ENCODE measurements at regions not wholly inside any gene's neighbourhood (a gene's known extent, or its start where the extent isn't known, plus 50 kb on each side); places are given as distances from the start of the nearest gene placed in this dataset.
"Not testable (repeated sequence)": the region's sequence is repeated elsewhere in the genome, so short reads cannot be mapped to it uniquely, and the experiment has no call there.

GRCh38 chr2:111320965-111321364 is 200.3 kb downstream of the BCL2L11 start:
- H3K9me3 ChIP-seq (ENCODE audit: low read depth); H2AFZ ChIP-seq; H3K9ac ChIP-seq; H3K4me2 ChIP-seq (ENCODE audit: unreplicated experiment); H3K36me3 ChIP-seq (ENCODE audit: low read depth); H3K4me1 ChIP-seq (ENCODE audit: insufficient read depth); H3K4me3 ChIP-seq; H3K79me2 ChIP-seq (ENCODE audit: insufficient read depth); H3F3A ChIP-seq (ENCODE audit: insufficient read depth); H4K20me1 ChIP-seq (ENCODE audit: insufficient read depth); H3K9me2 ChIP-seq (ENCODE audit: insufficient read depth); in situ Hi-C loops (cut with MboI); H3K27me3 ChIP-seq (replicated peaks; ENCODE audit: insufficient read depth): not testable (repeated sequence)
- peak overlapping the region; percentile 52 for H3K27ac ChIP-seq
- 40 to 63% methylated on average over 1 of the region's 1 CpG for WGBS, 2 experiments (ENCODE audit: low coverage in 1 of 2, low lambda C conversion rate in 2 of 2, missing lambda C conversion rate in 2 of 2)
- DNase-seq: peak; percentile 88

DNA sequence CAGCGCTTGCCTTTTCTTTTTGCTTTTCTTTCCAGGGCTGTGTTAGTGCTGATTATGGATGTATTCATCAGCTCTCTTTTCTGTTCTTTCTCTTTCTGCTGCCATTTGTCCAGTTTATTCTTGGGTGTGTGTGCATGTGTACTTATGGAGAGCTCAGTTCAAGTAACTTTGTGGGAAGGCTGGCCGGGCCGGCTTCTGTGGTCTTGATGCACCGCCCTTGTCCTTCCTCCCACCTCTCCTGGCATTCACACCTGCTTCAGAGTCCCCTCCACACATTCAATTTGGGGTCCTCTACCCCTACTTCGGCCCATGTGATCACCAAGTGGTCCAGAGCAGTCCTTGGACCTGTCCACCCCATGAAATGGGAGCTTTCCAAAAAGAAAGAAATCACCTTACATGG is 202.7 kb downstream of the BCL2L11 start:
- H3K27me3 ChIP-seq (replicated peaks; ENCODE audit: insufficient read depth); DNase-seq; H3K9ac ChIP-seq; H3K4me3 ChIP-seq; H3K79me2 ChIP-seq (ENCODE audit: insufficient read depth); H3K36me3 ChIP-seq (ENCODE audit: low read depth); H4K20me1 ChIP-seq (ENCODE audit: insufficient read depth); H2AFZ ChIP-seq; H3K9me2 ChIP-seq (ENCODE audit: insufficient read depth); H3K4me1 ChIP-seq (ENCODE audit: insufficient read depth); H3F3A ChIP-seq (ENCODE audit: insufficient read depth); H3K9me3 ChIP-seq (ENCODE audit: low read depth); in situ Hi-C loops (cut with MboI); H3K27ac ChIP-seq; H3K4me2 ChIP-seq (ENCODE audit: unreplicated experiment): not testable (repeated sequence)
- 86 to 95% methylated on average over 4 to 5 of the region's 5 CpGs for WGBS, 2 experiments (ENCODE audit: low coverage in 1 of 2, low lambda C conversion rate in 2 of 2, missing lambda C conversion rate in 2 of 2)

- H3K4me2 ChIP-seq (ENCODE audit: unreplicated experiment); H3K9me3 ChIP-seq (ENCODE audit: low read depth); H3K9me2 ChIP-seq (ENCODE audit: insufficient read depth); H4K20me1 ChIP-seq (ENCODE audit: insufficient read depth); H3K4me1 ChIP-seq (ENCODE audit: insufficient read depth); in situ Hi-C loops (cut with MboI); DNase-seq; H3K27me3 ChIP-seq (replicated peaks; ENCODE audit: insufficient read depth); H3K4me3 ChIP-seq; H3F3A ChIP-seq (ENCODE audit: insufficient read depth); H3K79me2 ChIP-seq (ENCODE audit: insufficient read depth); H3K9ac ChIP-seq; H3K27ac ChIP-seq; H2AFZ ChIP-seq; H3K36me3 ChIP-seq (ENCODE audit: low read depth): not testable (repeated sequence)
- WGBS, 2 experiments (ENCODE audit: low coverage in 1 of 2, low lambda C conversion rate in 2 of 2, missing lambda C conversion rate in 2 of 2): no CpG with 5 or more reads among the region's 4 CpGs
Observed at GRCh38 chr2:111327726-111328125, 207.0 kb downstream of the BCL2L11 start.

DNA sequence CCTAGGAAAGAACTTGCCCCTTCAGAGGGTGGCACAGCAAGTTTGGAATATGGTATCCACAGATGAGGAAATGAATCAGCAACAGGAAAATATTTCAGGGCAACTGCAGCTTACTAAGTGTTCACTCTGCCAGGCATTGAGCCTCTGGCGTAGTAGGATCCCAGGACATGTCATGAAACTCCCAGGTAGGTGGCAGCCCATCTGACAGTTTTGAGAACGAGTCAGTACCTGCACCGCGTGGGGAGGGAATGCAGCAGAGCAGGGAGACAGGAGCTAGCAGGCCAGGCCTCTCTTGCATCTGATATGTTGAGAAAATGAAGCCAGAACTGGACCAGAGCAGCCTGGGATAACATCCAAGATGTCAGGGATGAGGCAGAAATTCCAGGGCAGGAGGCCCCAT is 208.6 kb downstream of the BCL2L11 start:
- H3K27ac ChIP-seq; H2AFZ ChIP-seq; H3K4me2 ChIP-seq (ENCODE audit: unreplicated experiment); DNase-seq; in situ Hi-C loops (cut with MboI); H3K9me3 ChIP-seq (ENCODE audit: low read depth); H3K4me1 ChIP-seq (ENCODE audit: insufficient read depth); H3K79me2 ChIP-seq (ENCODE audit: insufficient read depth); H3K27me3 ChIP-seq (replicated peaks; ENCODE audit: insufficient read depth); H3K9ac ChIP-seq; H4K20me1 ChIP-seq (ENCODE audit: insufficient read depth); H3K4me3 ChIP-seq; H3K9me2 ChIP-seq (ENCODE audit: insufficient read depth); H3K36me3 ChIP-seq (ENCODE audit: low read depth); H3F3A ChIP-seq (ENCODE audit: insufficient read depth): not testable (repeated sequence)
- WGBS, 2 experiments (ENCODE audit: low coverage in 1 of 2, low lambda C conversion rate in 2 of 2, missing lambda C conversion rate in 2 of 2): no CpG with 5 or more reads among the region's 4 CpGs

DNA sequence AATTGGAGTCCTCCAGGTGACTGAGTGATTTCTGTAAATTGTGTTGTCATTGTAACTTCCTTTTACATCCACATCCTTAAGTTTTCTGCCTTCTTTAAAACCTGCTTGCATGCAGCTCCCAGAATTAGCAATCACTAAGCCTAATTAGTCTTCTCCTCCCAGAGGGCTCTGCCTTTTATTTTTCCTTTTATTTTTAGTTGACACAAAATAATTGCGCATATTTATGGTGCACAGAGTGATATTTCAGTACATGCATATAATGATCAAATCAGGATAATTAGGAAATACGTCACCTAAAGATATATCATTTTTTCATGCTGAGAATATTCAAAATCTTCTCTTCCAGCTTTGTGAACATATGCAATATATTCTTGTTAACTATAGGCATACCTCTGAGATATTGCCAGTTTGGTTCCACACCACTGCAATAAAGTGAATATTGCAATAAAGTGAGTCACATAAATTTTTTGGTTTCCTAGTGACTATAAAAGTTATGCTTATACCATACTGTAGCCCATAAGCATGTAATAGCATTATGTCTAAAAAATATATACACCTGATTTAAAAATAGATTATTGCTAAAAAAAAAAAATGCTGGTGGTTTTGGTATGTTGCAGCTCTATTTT is 210.5 kb downstream of the BCL2L11 start:
- H3K79me2 ChIP-seq (ENCODE audit: insufficient read depth); H3F3A ChIP-seq (ENCODE audit: insufficient read depth); H3K9me2 ChIP-seq (ENCODE audit: insufficient read depth); H3K36me3 ChIP-seq (ENCODE audit: low read depth); H3K4me1 ChIP-seq (ENCODE audit: insufficient read depth); H3K9ac ChIP-seq; H3K4me3 ChIP-seq; H3K4me2 ChIP-seq (ENCODE audit: unreplicated experiment); H3K27me3 ChIP-seq (replicated peaks; ENCODE audit: insufficient read depth); H3K27ac ChIP-seq; H3K9me3 ChIP-seq (ENCODE audit: low read depth); DNase-seq; in situ Hi-C loops (cut with MboI); H4K20me1 ChIP-seq (ENCODE audit: insufficient read depth); H2AFZ ChIP-seq: not testable (repeated sequence)
- 98 to 100% methylated on average over 2 of the region's 2 CpGs for WGBS, 2 experiments (ENCODE audit: low coverage in 1 of 2, low lambda C conversion rate in 2 of 2, missing lambda C conversion rate in 2 of 2)

DNA sequence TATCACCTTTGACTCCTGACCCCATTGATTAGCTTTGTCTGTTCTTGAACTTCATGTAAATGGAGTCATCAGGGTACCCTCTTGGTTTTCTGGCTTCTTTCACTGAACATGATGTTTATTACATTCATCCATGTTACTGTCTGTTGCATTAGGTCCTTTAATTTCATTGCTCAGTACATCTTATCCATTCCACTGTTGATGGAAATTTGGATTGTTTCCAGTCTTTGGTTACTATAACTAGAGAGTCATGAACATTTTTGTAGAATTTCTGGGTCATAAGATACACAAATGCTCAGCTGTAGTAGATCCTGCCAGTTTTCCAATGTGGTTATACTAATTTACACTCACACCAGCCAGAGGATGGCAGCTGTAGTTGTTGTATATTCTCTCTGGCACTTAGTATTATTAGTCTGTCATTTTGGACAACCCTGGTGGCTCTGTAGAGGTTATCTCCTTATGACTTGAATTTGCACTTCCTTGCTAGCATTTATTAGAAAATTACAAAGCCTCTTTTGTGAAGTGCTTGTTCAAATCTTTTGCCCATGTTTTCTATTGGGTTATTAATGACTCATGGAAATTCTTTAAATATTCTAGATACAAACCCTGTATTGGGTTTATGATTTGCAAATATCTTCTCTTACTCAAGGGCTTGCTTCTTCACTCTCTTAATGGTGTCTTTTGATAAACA is 214.7 kb downstream of the BCL2L11 start:
- in situ Hi-C loops (cut with MboI); H3K9ac ChIP-seq: not testable (repeated sequence)

GRCh38 chr2:111338474-111338873 is 217.8 kb downstream of the BCL2L11 start:
- H3K27ac ChIP-seq; H3K4me2 ChIP-seq (ENCODE audit: unreplicated experiment); H2AFZ ChIP-seq; H3K9me3 ChIP-seq (ENCODE audit: low read depth); H3F3A ChIP-seq (ENCODE audit: insufficient read depth); in situ Hi-C loops (cut with MboI); H3K4me3 ChIP-seq; DNase-seq; H3K27me3 ChIP-seq (replicated peaks; ENCODE audit: insufficient read depth); H4K20me1 ChIP-seq (ENCODE audit: insufficient read depth); H3K9me2 ChIP-seq (ENCODE audit: insufficient read depth); H3K9ac ChIP-seq; H3K4me1 ChIP-seq (ENCODE audit: insufficient read depth); H3K79me2 ChIP-seq (ENCODE audit: insufficient read depth); H3K36me3 ChIP-seq (ENCODE audit: low read depth): not testable (repeated sequence)
- WGBS, 2 experiments (ENCODE audit: low coverage in 1 of 2, low lambda C conversion rate in 2 of 2, missing lambda C conversion rate in 2 of 2): no CpG with 5 or more reads among the region's 2 CpGs

More for the DNA sequence above, 214.7 kb downstream of the BCL2L11 start:
- H3K9me3 ChIP-seq (ENCODE audit: low read depth); DNase-seq; H3K79me2 ChIP-seq (ENCODE audit: insufficient read depth); H3K27ac ChIP-seq; H3K9me2 ChIP-seq (ENCODE audit: insufficient read depth); H3K36me3 ChIP-seq (ENCODE audit: low read depth); H4K20me1 ChIP-seq (ENCODE audit: insufficient read depth); H3K4me3 ChIP-seq; H3K4me1 ChIP-seq (ENCODE audit: insufficient read depth); H3F3A ChIP-seq (ENCODE audit: insufficient read depth); H3K27me3 ChIP-seq (replicated peaks; ENCODE audit: insufficient read depth); H3K4me2 ChIP-seq (ENCODE audit: unreplicated experiment); H2AFZ ChIP-seq: not testable (repeated sequence)

GRCh38 chr2:111339476-111339875 is 218.8 kb downstream of the BCL2L11 start:
- H3K79me2 ChIP-seq (ENCODE audit: insufficient read depth); H3K9me3 ChIP-seq (ENCODE audit: low read depth); H3K27ac ChIP-seq; H3K4me3 ChIP-seq; in situ Hi-C loops (cut with MboI); H3K27me3 ChIP-seq (replicated peaks; ENCODE audit: insufficient read depth); DNase-seq; H4K20me1 ChIP-seq (ENCODE audit: insufficient read depth); H3K4me2 ChIP-seq (ENCODE audit: unreplicated experiment); H3F3A ChIP-seq (ENCODE audit: insufficient read depth); H3K4me1 ChIP-seq (ENCODE audit: insufficient read depth); H3K9ac ChIP-seq; H3K9me2 ChIP-seq (ENCODE audit: insufficient read depth); H2AFZ ChIP-seq; H3K36me3 ChIP-seq (ENCODE audit: low read depth): not testable (repeated sequence)
- WGBS, 2 experiments (ENCODE audit: low coverage in 1 of 2, low lambda C conversion rate in 2 of 2, missing lambda C conversion rate in 2 of 2): 100% methylated on average over 1 of the region's 1 CpG; no CpG with 5 or more reads in 1 of the 2 experiments

Data from GM23248 (cell line).